ENCODE measurements at regions not wholly inside any gene's neighbourhood (a gene's known extent, or its start where the extent isn't known, plus 50 kb on each side); places are given as distances from the start of the nearest gene placed in this dataset.

- FAIRE-seq, result no peak
Measured at GRCh38 chr1:209454340-209454994, 129.0 kb upstream of the CAMK1G start.

- FAIRE-seq, result peak; percentile 89
Measured at GRCh38 chr1:209455145-209455544, 128.4 kb upstream of the CAMK1G start.

- no peak for FAIRE-seq
Measured at GRCh38 chr1:209455661-209456358, 127.7 kb upstream of the CAMK1G start.

GRCh38 chr1:209456878-209457277, 126.6 kb upstream of the CAMK1G start:
- FAIRE-seq, result no peak

GRCh38 chr1:209457401-209458125, 126.0 kb upstream of the CAMK1G start:
- no peak for FAIRE-seq

GRCh38 chr1:209458921-209459320, 124.6 kb upstream of the CAMK1G start:
- no peak for FAIRE-seq

GRCh38 chr1:209461168-209461567, 122.3 kb upstream of the CAMK1G start:
- no peak for FAIRE-seq

- no peak for FAIRE-seq
Measured at GRCh38 chr1:209462433-209462832, 121.1 kb upstream of the CAMK1G start.

GRCh38 chr1:209463441-209463840, 120.1 kb upstream of the CAMK1G start:
- no peak for FAIRE-seq

- no peak for FAIRE-seq
Measured at GRCh38 chr1:209473025-209473424, 110.5 kb upstream of the CAMK1G start.

GRCh38 chr1:209480345-209480744, 103.2 kb upstream of the CAMK1G start:
- no peak for FAIRE-seq

- no peak for FAIRE-seq
Measured at GRCh38 chr1:209483691-209484090, 99.8 kb upstream of the CAMK1G start.

GRCh38 chr1:209484429-209484828, 99.1 kb upstream of the CAMK1G start:
- no peak for FAIRE-seq

GRCh38 chr1:209485167-209485566, 98.3 kb upstream of the CAMK1G start:
- FAIRE-seq, result no peak

- no peak for FAIRE-seq
Measured at GRCh38 chr1:209485751-209486150, 97.8 kb upstream of the CAMK1G start.

GRCh38 chr1:209486861-209487593, 96.5 kb upstream of the CAMK1G start:
- FAIRE-seq, result no peak

GRCh38 chr1:209490013-209490412, 93.5 kb upstream of the CAMK1G start:
- FAIRE-seq, result peak; percentile 49

GRCh38 chr1:209491031-209491430, 92.5 kb upstream of the CAMK1G start:
- FAIRE-seq, result no peak

GRCh38 chr1:209491496-209491895, 92.0 kb upstream of the CAMK1G start:
- FAIRE-seq, result no peak

- no peak for FAIRE-seq
Measured at GRCh38 chr1:209491897-209492296, 91.6 kb upstream of the CAMK1G start.

GRCh38 chr1:209493559-209493958, 90.0 kb upstream of the CAMK1G start:
- FAIRE-seq, result peak; percentile 5

GRCh38 chr1:209497729-209498128, 85.8 kb upstream of the CAMK1G start:
- no peak for FAIRE-seq

GRCh38 chr1:209500993-209501392, 82.5 kb upstream of the CAMK1G start:
- FAIRE-seq, result no peak
